SK-N-SH treated with all-trans-retinoic acid at 6 μM for 48 hours (cell line): ENCODE measurements at regions not wholly inside any gene's neighbourhood (a gene's known extent, or its start where the extent isn't known, plus 50 kb on each side); places are given as distances from the start of the nearest gene placed in this dataset.

Experiments
- ARNTL ChIP-seq: fragments of 450-650 bp; formaldehyde crosslinking; IDR thresholded peaks from 2 replicates; pipeline ENCODE4 v1.5.0; 2020; ENCODE audit warnings: low read depth, mild to moderate bottlenecking, moderate library complexity, borderline replicate concordance
- CREB5 ChIP-seq: fragments of 250-450 bp; sonication (Bioruptor Pico); IDR thresholded peaks from 2 replicates; pipeline ENCODE4 v1.5.1; 2020; ENCODE audit warnings: low read depth, mild to moderate bottlenecking, moderate library complexity
- ESRRG ChIP-seq: fragments of 250-450 bp; sonication (Bioruptor Pico); IDR thresholded peaks from 2 replicates; pipeline ENCODE4 v1.6.1; 2021; ENCODE audit warnings: mild to moderate bottlenecking
- GLIS3 ChIP-seq: fragments of 250-450 bp; sonication (Bioruptor Pico); IDR thresholded peaks from 2 replicates; pipeline ENCODE4 v1.5.0; 2020; ENCODE audit warnings: mild to moderate bottlenecking, moderate library complexity
- PATZ1 ChIP-seq: fragments of 250-450 bp; sonication (Bioruptor Pico); IDR thresholded peaks from 2 replicates; pipeline ENCODE4 v1.8.0; 2020; ENCODE audit warnings: mild to moderate bottlenecking, moderate library complexity, borderline replicate concordance
- TCF4 ChIP-seq: fragments of 250-450 bp; sonication (Bioruptor Pico); IDR thresholded peaks from 2 replicates; pipeline ENCODE4 v1.8.0; 2021; ENCODE audit warnings: mild to moderate bottlenecking, moderate library complexity, borderline replicate concordance
- TOX ChIP-seq: fragments of 250-450 bp; sonication (Bioruptor Pico); IDR thresholded peaks from 2 replicates; pipeline ENCODE4 v1.8.0; 2021; ENCODE audit warnings: mild to moderate bottlenecking, moderate library complexity, borderline replicate concordance
- ZC3H10 ChIP-seq: fragments of 250-450 bp; sonication (Bioruptor Pico); IDR thresholded peaks from 2 replicates; pipeline ENCODE4 v1.5.1; 2021; ENCODE audit warnings: mild to moderate bottlenecking, moderate library complexity
- ZFP3 ChIP-seq: fragments of 250-450 bp; sonication (Bioruptor Pico); IDR thresholded peaks from 2 replicates; pipeline ENCODE4 v1.5.0; 2020; ENCODE audit warnings: mild to moderate bottlenecking, moderate library complexity
- ZNF70 ChIP-seq: fragments of 450-650 bp; formaldehyde crosslinking; IDR thresholded peaks from 2 replicates; pipeline ENCODE4 v1.5.0; 2020; ENCODE audit warnings: mild to moderate bottlenecking, moderate library complexity
- TF ChIP-seq, protein P1 (sequence below): fragments of 250-450 bp; sonication (Bioruptor Pico); IDR thresholded peaks from 2 replicates; pipeline ENCODE4 v1.5.0; 2020; ENCODE audit warnings: mild to moderate bottlenecking, moderate library complexity
- TF ChIP-seq, protein P2 (sequence below): fragments of 250-450 bp; sonication (Bioruptor Pico); IDR thresholded peaks from 2 replicates; pipeline ENCODE4 v1.5.1; 2021; ENCODE audit warnings: mild to moderate bottlenecking, moderate library complexity

- TF ChIP-seq ZFP3 = no peak
- no peak for TF ChIP-seq TOX
- no peak for TF ChIP-seq ZNF70 (CRISPR knock-in tag)
- no peak for TF ChIP-seq ZC3H10 (CRISPR knock-in tag)
- no peak for TF ChIP-seq CREB5 (CRISPR knock-in tag)
- TF ChIP-seq, protein P1, sequence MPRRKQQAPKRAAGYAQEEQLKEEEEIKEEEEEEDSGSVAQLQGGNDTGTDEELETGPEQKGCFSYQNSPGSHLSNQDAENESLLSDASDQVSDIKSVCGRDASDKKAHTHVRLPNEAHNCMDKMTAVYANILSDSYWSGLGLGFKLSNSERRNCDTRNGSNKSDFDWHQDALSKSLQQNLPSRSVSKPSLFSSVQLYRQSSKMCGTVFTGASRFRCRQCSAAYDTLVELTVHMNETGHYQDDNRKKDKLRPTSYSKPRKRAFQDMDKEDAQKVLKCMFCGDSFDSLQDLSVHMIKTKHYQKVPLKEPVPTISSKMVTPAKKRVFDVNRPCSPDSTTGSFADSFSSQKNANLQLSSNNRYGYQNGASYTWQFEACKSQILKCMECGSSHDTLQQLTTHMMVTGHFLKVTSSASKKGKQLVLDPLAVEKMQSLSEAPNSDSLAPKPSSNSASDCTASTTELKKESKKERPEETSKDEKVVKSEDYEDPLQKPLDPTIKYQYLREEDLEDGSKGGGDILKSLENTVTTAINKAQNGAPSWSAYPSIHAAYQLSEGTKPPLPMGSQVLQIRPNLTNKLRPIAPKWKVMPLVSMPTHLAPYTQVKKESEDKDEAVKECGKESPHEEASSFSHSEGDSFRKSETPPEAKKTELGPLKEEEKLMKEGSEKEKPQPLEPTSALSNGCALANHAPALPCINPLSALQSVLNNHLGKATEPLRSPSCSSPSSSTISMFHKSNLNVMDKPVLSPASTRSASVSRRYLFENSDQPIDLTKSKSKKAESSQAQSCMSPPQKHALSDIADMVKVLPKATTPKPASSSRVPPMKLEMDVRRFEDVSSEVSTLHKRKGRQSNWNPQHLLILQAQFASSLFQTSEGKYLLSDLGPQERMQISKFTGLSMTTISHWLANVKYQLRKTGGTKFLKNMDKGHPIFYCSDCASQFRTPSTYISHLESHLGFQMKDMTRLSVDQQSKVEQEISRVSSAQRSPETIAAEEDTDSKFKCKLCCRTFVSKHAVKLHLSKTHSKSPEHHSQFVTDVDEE (CRISPR knock-in tag) = no peak
- no peak for TF ChIP-seq ESRRG (CRISPR knock-in tag)
- TF ChIP-seq GLIS3 (CRISPR knock-in tag) = no peak
- no peak for TF ChIP-seq TCF4 (CRISPR knock-in tag)
- TF ChIP-seq PATZ1 (CRISPR knock-in tag) = no peak
- TF ChIP-seq, protein P2, sequence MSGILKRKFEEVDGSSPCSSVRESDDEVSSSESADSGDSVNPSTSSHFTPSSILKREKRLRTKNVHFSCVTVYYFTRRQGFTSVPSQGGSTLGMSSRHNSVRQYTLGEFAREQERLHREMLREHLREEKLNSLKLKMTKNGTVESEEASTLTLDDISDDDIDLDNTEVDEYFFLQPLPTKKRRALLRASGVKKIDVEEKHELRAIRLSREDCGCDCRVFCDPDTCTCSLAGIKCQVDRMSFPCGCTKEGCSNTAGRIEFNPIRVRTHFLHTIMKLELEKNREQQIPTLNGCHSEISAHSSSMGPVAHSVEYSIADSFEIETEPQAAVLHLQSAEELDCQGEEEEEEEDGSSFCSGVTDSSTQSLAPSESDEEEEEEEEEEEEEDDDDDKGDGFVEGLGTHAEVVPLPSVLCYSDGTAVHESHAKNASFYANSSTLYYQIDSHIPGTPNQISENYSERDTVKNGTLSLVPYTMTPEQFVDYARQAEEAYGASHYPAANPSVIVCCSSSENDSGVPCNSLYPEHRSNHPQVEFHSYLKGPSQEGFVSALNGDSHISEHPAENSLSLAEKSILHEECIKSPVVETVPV (CRISPR knock-in tag) = no peak
- no peak for TF ChIP-seq ARNTL (CRISPR knock-in tag)
These were observed 276.6 kb downstream of the CHRM3 start for GRCh38 chr1:239662950-239663349.
